Suppressor macrophage (primary cell): ENCODE measurements at regions not wholly inside any gene's neighbourhood (a gene's known extent, or its start where the extent isn't known, plus 50 kb on each side); places are given as distances from the start of the nearest gene placed in this dataset.

ENCODE experiments used
- DNase-seq, 4 experiments: peaks; one replicate each; pipeline ENCODE4 v3.0.0-alpha.2; 2020 to 2022

GRCh38 chr13:53732664-53733063 is 704.1 kb downstream of the OLFM4 start:
- no peak for DNase-seq

- no peak for DNase-seq
Measured at GRCh38 chr13:53743906-53744305, 715.3 kb downstream of the OLFM4 start.

GRCh38 chr13:53747825-53748224 is 719.2 kb downstream of the OLFM4 start:
- no peak for DNase-seq

GRCh38 chr13:53749306-53749705 is 720.7 kb downstream of the OLFM4 start:
- DNase-seq = no peak

GRCh38 chr13:53759016-53759415 is 730.4 kb downstream of the OLFM4 start:
- DNase-seq = no peak

GRCh38 chr13:53775807-53776206 is 747.2 kb downstream of the OLFM4 start:
- DNase-seq = no peak

GRCh38 chr13:53778937-53779336 is 750.3 kb downstream of the OLFM4 start:
- DNase-seq = no peak

- no peak for DNase-seq
Measured at GRCh38 chr13:53781941-53782340, 753.3 kb downstream of the OLFM4 start.

GRCh38 chr13:53782488-53782961 is 753.9 kb downstream of the OLFM4 start:
- DNase-seq = peak; percentile 29 to 74 (median 64)

- DNase-seq = no peak
Measured at GRCh38 chr13:53783471-53783870, 754.9 kb downstream of the OLFM4 start.

GRCh38 chr13:53788286-53788685 is 759.7 kb downstream of the OLFM4 start:
- DNase-seq = no peak

- DNase-seq = no peak
Measured at GRCh38 chr13:53800011-53800410, 771.4 kb downstream of the OLFM4 start.

- no peak for DNase-seq
Measured at GRCh38 chr13:53807251-53807834, 778.7 kb downstream of the OLFM4 start.

GRCh38 chr13:53821632-53822031 is 793.0 kb downstream of the OLFM4 start:
- DNase-seq = no peak

GRCh38 chr13:53822136-53822535 is 793.5 kb downstream of the OLFM4 start:
- DNase-seq = no peak

- DNase-seq = no peak
Measured at GRCh38 chr13:53839461-53839860, 810.8 kb downstream of the OLFM4 start.

GRCh38 chr13:53844473-53845146 is 816.0 kb downstream of the OLFM4 start:
- no peak for DNase-seq

GRCh38 chr13:53847502-53847901 is 818.9 kb downstream of the OLFM4 start:
- no peak for DNase-seq

GRCh38 chr13:53848366-53848961 is 819.9 kb downstream of the OLFM4 start:
- no peak for DNase-seq

GRCh38 chr13:53854321-53854720 is 825.7 kb downstream of the OLFM4 start:
- no peak for DNase-seq

- no peak for DNase-seq
Measured at GRCh38 chr13:53856573-53857195, 828.1 kb downstream of the OLFM4 start.

GRCh38 chr13:53863520-53863919 is 834.9 kb downstream of the OLFM4 start:
- no peak for DNase-seq

- no peak for DNase-seq
Measured at GRCh38 chr13:53873558-53873957, 844.9 kb downstream of the OLFM4 start.

- no peak for DNase-seq
Measured at GRCh38 chr13:53878861-53879260, 850.2 kb downstream of the OLFM4 start.
